Stimulated activated effector memory CD8-positive, alpha-beta T cell treated with anti-CD3 and anti-CD28 coated beads, Interleukin-12 subunit alpha, Interleukin-12 subunit beta, amount 100 ng/mL, for 72 hours (primary cell): ENCODE measurements at regions not wholly inside any gene's neighbourhood (a gene's known extent, or its start where the extent isn't known, plus 50 kb on each side); places are given as distances from the start of the nearest gene placed in this dataset.

Source experiments
- ATAC-seq: fragments of 150-1000 bp; cut with Tn5 transposase; 2 replicates; pipeline ENCODE4 v1.10.0; 2021
- DNase-seq, 2 donors: peaks; one replicate each; pipeline ENCODE4 v3.0.0; 2021 to 2022; ENCODE audit warnings: low spot score in 2 of 2
- H3K27ac Mint-ChIP-seq: one replicate; pipeline ENCODE4 v1.8.0; 2022; ENCODE audit warnings: mild to moderate bottlenecking, mixed read lengths
- H3K36me3 Mint-ChIP-seq: one replicate; pipeline ENCODE4 v1.8.0; 2022; ENCODE audit warnings: mild to moderate bottlenecking, mixed read lengths
- H3K4me1 Mint-ChIP-seq: one replicate; pipeline ENCODE4 v1.8.0; 2022; ENCODE audit warnings: mixed read lengths
- H3K4me3 Mint-ChIP-seq: one replicate; pipeline ENCODE4 v1.8.0; 2022; ENCODE audit warnings: mild to moderate bottlenecking, mixed read lengths
- H3K9me3 Mint-ChIP-seq: one replicate; pipeline ENCODE4 v1.8.0; 2022; ENCODE audit warnings: mixed read lengths

GRCh38 chr1:72567521-72567920 is 285.2 kb upstream of the NEGR1 start:
- Mint-ChIP-seq H3K9me3 (peaks cover 3% of the 10 kb centered on the region), H3K27ac (no peak overlapping the region), H3K4me1 (no peaks in the 10 kb centered on the region), H3K36me3 (no peaks in the 10 kb centered on the region), H3K4me3 (no peak overlapping the region)
- DNase-seq, result no peak
- ATAC-seq, result no peak

- no peak for ATAC-seq
- peaks cover 2% of the 10 kb centered on the region for H3K9me3 Mint-ChIP-seq
- no peaks in the 10 kb centered on the region for H3K36me3 Mint-ChIP-seq
- H3K4me1 Mint-ChIP-seq, result no peaks in the 10 kb centered on the region
- no peak for DNase-seq
- H3K4me3 Mint-ChIP-seq, result no peak overlapping the region
- no peak overlapping the region for H3K27ac Mint-ChIP-seq
Observed at GRCh38 chr1:72564749-72565148, 282.4 kb upstream of the NEGR1 start.

DNA sequence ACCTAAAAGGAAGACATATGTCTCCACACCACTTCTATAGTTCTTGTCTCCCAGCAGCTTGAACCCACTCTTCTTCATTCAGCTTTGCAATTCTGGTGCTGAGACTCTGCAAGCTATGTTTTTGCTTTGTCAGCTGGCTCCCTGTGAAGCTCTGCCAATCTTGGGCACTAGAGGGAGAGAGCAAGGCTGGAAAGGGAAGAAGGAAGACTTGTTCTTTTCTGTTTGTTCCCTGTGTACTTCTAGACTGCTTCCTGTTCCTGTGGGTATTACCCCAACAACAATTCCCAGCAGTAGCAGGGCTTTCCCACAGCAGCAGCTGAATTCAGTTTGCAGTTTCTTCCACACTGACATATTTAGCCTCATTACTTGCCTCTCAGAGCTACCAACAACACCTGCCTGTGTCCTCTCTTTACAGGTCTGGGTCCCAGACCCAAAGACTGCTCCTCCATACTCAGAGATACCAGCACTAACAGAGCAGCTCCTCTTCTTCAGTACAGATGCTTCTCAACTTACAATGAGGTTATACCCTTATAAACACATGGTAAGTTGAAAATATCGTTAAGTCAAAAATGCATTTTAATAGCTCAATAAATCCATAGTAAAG is 275.2 kb upstream of the NEGR1 start:
- H3K9me3 Mint-ChIP-seq, result peaks cover 19% of the 10 kb centered on the region
- no peak overlapping the region for H3K4me3 Mint-ChIP-seq
- DNase-seq, result no peak
- no peak overlapping the region for H3K27ac Mint-ChIP-seq
- no peaks in the 10 kb centered on the region for H3K36me3 Mint-ChIP-seq
- H3K4me1 Mint-ChIP-seq, result no peaks in the 10 kb centered on the region
- no peak for ATAC-seq

DNA sequence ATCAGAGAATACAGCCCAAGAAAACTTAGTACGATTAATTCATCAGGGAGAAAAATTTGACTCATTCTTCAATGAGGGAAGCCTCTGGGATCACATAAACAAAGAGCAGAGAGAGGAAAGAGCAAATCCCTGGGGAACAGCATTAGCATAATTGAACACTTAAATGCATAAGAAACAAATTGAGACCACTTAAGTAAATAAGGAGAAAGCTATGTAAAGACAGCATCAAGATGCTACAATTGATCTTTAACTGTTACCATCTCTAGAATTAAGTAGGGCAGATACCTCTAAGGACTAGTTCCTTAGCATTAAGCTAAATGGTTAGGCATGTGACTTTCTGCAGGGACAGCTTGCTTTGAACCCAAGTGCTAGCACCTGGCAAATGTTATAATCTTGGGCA is 265.1 kb upstream of the NEGR1 start:
- H3K9me3 Mint-ChIP-seq, result peaks cover 8% of the 10 kb centered on the region

DNA sequence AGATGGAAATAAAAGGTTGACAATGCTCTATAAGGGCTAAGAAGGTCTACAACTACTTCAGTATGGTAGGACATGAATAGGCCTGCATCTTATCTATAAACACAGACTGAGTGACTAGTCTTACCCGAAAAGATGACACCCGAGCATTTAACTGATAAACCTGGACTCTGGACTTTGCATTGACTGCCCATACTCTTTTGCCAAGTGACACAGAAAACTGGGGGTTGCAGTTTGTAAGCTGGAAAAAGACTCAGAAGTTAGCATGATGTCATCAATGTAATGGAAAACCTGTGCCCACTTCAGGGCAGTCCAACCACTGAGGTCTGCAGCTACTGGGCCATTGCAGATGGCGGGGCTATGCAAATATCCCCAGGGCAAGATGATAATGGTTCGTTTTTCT is 258.3 kb upstream of the NEGR1 start:
- ATAC-seq, result no peak
- no peak for DNase-seq
- Mint-ChIP-seq H3K4me1 (no peaks in the 10 kb centered on the region), H3K36me3 (no peaks in the 10 kb centered on the region), H3K4me3 (no peak overlapping the region), H3K27ac (no peak overlapping the region), H3K9me3 (peaks cover 5% of the 10 kb centered on the region)

More for the DNA sequence above, 265.1 kb upstream of the NEGR1 start:
- Mint-ChIP-seq H3K4me3 (no peak overlapping the region), H3K4me1 (no peaks in the 10 kb centered on the region), H3K36me3 (no peaks in the 10 kb centered on the region), H3K27ac (no peak overlapping the region)
- ATAC-seq, result no peak
- no peak for DNase-seq

GRCh38 chr1:72535470-72535869 is 253.1 kb upstream of the NEGR1 start:
- Mint-ChIP-seq H3K9me3 (peaks cover 18% of the 10 kb centered on the region), H3K4me3 (no peak overlapping the region), H3K27ac (no peak overlapping the region), H3K36me3 (no peaks in the 10 kb centered on the region), H3K4me1 (no peaks in the 10 kb centered on the region)
- DNase-seq, result no peak
- no peak for ATAC-seq

DNA sequence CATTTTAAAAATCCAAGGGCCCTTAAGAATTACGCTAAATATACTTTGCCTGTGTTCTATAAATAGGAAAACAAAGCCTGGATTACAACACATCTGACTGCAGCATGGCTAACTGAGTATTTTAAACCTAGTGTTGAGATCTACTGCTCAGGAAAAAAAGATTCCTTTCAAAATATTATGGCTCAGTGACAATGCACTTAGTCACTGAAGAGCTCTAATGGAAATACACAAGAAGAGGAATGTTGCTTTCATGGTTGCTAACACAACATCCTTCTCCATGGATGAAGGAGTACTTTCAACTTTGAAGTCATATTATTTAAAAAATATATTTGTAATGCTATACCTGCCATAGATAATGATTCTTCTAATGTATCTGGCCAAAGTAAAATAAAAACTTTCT is 248.3 kb upstream of the NEGR1 start:
- H3K36me3 Mint-ChIP-seq, result no peaks in the 10 kb centered on the region
- ATAC-seq, result no peak
- no peak for DNase-seq

GRCh38 chr1:72526926-72527325 is 244.6 kb upstream of the NEGR1 start:
- H3K9me3 Mint-ChIP-seq, result peaks cover 15% of the 10 kb centered on the region
- no peak overlapping the region for H3K27ac Mint-ChIP-seq
- H3K4me3 Mint-ChIP-seq, result no peak overlapping the region
- H3K36me3 Mint-ChIP-seq, result no peaks in the 10 kb centered on the region
- no peak for ATAC-seq
- DNase-seq, result no peak
- H3K4me1 Mint-ChIP-seq, result no peaks in the 10 kb centered on the region

More for the DNA sequence above, 248.3 kb upstream of the NEGR1 start:
- H3K9me3 Mint-ChIP-seq, result peaks cover 23% of the 10 kb centered on the region
- H3K4me1 Mint-ChIP-seq, result no peaks in the 10 kb centered on the region
- H3K27ac Mint-ChIP-seq, result no peak overlapping the region
- H3K4me3 Mint-ChIP-seq, result no peak overlapping the region

- H3K4me1 Mint-ChIP-seq, result no peaks in the 10 kb centered on the region
- no peaks in the 10 kb centered on the region for H3K36me3 Mint-ChIP-seq
- peaks cover 9% of the 10 kb centered on the region for H3K9me3 Mint-ChIP-seq
- no peak overlapping the region for H3K27ac Mint-ChIP-seq
- ATAC-seq (no peak), DNase-seq (no peak)
- no peak overlapping the region for H3K4me3 Mint-ChIP-seq
Observed at GRCh38 chr1:72524021-72524420, 241.7 kb upstream of the NEGR1 start.

DNA sequence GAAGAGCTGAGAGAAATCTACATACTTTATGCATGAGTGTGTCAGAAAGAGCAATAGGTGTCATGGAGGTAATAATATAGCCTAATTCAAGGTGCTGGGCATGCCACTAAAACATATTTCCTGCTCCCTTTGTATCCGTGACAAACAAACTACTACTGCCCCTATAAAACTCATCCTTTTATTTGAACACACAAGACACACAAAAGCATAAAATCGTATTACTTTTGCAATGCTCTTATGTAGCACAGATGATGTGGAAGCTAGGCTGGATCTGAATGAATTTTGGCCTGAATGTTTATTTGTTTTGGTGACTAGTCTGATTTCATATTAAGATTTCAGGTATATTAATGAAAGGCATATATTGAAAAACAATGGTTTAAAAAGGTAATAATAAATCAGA is 239.3 kb upstream of the NEGR1 start:
- Mint-ChIP-seq H3K4me1 (no peaks in the 10 kb centered on the region), H3K36me3 (no peaks in the 10 kb centered on the region), H3K9me3 (peaks cover 5% of the 10 kb centered on the region), H3K4me3 (no peak overlapping the region), H3K27ac (no peak overlapping the region)
- no peak for DNase-seq
- no peak for ATAC-seq

- Mint-ChIP-seq H3K27ac (no peak overlapping the region), H3K4me3 (no peak overlapping the region), H3K36me3 (no peaks in the 10 kb centered on the region), H3K9me3 (no peaks in the 10 kb centered on the region), H3K4me1 (no peaks in the 10 kb centered on the region)
- ATAC-seq (no peak), DNase-seq (no peak)
Observed at GRCh38 chr1:72516826-72517225, 234.5 kb upstream of the NEGR1 start.

DNA sequence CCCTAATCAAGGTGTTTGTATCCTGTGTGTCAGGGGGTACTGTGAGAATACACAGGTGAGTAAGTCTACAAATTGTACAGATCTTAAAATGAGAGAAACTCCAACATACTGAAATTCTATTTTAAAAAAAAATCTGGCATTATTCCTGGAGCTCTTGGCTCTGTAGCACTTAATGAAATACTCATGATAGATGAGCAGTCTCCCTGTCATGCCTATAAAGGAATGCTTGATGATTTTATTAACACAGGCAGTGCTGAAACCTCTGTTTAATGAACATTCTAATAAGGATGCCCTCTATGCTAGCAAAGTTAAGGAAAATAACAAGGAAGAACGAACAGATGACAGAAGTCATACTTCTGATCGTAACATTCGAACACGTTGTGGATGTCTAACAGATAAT is 233.9 kb upstream of the NEGR1 start:
- no peak for DNase-seq
- no peaks in the 10 kb centered on the region for H3K4me1 Mint-ChIP-seq
- no peak overlapping the region for H3K27ac Mint-ChIP-seq
- H3K4me3 Mint-ChIP-seq, result no peak overlapping the region
- no peaks in the 10 kb centered on the region for H3K9me3 Mint-ChIP-seq
- no peaks in the 10 kb centered on the region for H3K36me3 Mint-ChIP-seq
- no peak for ATAC-seq

DNA sequence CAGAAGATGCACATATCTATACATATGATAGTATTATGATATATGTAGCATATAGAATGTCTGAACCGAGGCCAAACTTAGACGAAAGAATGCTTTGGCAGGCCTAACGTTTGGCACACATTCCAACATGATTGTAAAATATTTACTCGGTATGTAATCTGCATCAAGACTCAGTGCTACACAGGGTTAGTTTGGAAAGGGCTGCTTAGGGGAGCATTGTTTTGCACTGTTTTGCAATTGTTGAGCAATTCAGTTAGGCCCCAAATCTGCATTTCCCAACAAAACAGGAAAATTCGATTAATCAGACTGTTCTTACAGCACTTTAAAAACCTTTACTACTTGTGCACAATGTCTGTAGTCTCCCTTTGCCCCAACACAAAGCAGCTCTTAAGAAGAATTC is 216.0 kb upstream of the NEGR1 start:
- no peak overlapping the region for H3K27ac Mint-ChIP-seq

GRCh38 chr1:72489801-72490200 is 207.5 kb upstream of the NEGR1 start:
- no peak overlapping the region for H3K4me3 Mint-ChIP-seq

More for the DNA sequence above, 216.0 kb upstream of the NEGR1 start:
- no peak for DNase-seq
- peaks cover 7% of the 10 kb centered on the region for H3K9me3 Mint-ChIP-seq
- no peak for ATAC-seq
- H3K4me1 Mint-ChIP-seq, result no peaks in the 10 kb centered on the region
- no peak overlapping the region for H3K4me3 Mint-ChIP-seq
- H3K36me3 Mint-ChIP-seq, result no peaks in the 10 kb centered on the region

DNA sequence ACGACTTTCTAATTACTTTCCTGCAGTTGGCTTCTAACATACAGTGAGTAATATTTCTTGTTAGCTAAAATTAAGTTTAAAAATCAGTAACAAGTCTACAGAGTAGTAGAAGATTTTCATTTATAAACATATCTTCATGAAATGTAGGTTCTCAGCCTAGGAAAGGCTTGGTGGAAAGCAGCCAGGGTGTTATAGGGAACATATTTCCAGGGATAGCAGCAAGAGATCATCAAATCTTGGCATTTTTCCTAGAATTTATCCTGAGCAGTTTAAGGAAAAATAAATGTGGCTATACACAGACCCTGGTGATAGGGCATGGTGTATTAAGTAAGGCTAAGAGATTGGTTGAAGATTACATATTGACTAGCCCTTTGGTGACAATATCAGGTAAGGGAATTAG is 203.5 kb upstream of the NEGR1 start:
- ATAC-seq (no peak), DNase-seq (no peak)
- Mint-ChIP-seq H3K36me3 (no peaks in the 10 kb centered on the region), H3K4me3 (no peak overlapping the region), H3K9me3 (peaks cover 13% of the 10 kb centered on the region), H3K27ac (no peak overlapping the region), H3K4me1 (no peaks in the 10 kb centered on the region)

More at GRCh38 chr1:72489801-72490200, 207.5 kb upstream of the NEGR1 start:
- no peaks in the 10 kb centered on the region for H3K4me1 Mint-ChIP-seq
- no peak overlapping the region for H3K27ac Mint-ChIP-seq
- DNase-seq, result no peak
- H3K9me3 Mint-ChIP-seq, result peaks cover 18% of the 10 kb centered on the region
- no peak for ATAC-seq
- H3K36me3 Mint-ChIP-seq, result no peaks in the 10 kb centered on the region

DNA sequence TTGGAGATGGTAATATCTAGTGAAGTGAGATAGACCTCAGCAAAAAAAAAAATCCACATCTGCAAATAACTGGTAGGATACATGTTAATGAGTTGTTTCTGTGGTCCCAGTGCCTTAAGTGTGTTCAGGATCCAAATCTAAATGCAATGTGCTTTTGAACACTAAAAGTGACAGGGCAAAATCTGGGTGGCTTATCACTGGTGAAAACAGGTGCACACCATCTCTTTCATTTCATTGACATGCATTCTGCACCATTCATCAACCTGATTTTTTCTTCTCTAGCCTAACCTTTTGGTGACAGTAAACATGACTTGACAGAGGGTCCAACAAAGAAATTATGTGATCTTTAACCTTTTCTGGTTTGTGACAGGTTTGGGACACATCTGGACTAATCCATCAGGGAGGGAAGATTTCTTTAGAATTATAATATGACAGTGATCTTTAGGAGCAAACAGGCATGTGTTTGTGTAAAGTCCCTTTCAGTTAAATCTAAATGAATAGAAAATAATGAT is 201.6 kb upstream of the NEGR1 start:
- no peaks in the 10 kb centered on the region for H3K36me3 Mint-ChIP-seq
- ATAC-seq (no peak), DNase-seq (no peak)
- H3K27ac Mint-ChIP-seq, result no peak overlapping the region
- H3K9me3 Mint-ChIP-seq, result peaks cover 15% of the 10 kb centered on the region
- no peaks in the 10 kb centered on the region for H3K4me1 Mint-ChIP-seq
- no peak overlapping the region for H3K4me3 Mint-ChIP-seq
